Mesendoderm (in vitro differentiated cells): ENCODE measurements at regions not wholly inside any gene's neighbourhood (a gene's known extent, or its start where the extent isn't known, plus 50 kb on each side); places are given as distances from the start of the nearest gene placed in this dataset.

ENCODE experiments used
- DNase-seq: peaks from one replicate; pipeline ENCODE4 v3.0.0; 2013
- H2AK5ac ChIP-seq: 2 replicates; pipeline ENCODE4 v1.6.1; 2013; ENCODE audit warnings: low read length, inconsistent platforms
- H2BK120ac ChIP-seq: 2 replicates; pipeline ENCODE4 v1.6.1; 2013; ENCODE audit warnings: low read depth, mild to moderate bottlenecking, low read length, moderate library complexity, mixed read lengths
- H2BK15ac ChIP-seq: replicated peaks from 2 replicates; pipeline ENCODE4 v1.6.1; 2013; ENCODE audit warnings: low read depth, mild to moderate bottlenecking, moderate library complexity
- H2BK5ac ChIP-seq: 2 replicates; pipeline ENCODE4 v1.6.1; 2013; ENCODE audit warnings: low read length, inconsistent platforms
- H3K18ac ChIP-seq: 2 replicates; pipeline ENCODE4 v1.6.1; 2013; ENCODE audit warnings: mild to moderate bottlenecking, low read length, mixed read lengths
- H3K23ac ChIP-seq: one replicate; pipeline ENCODE4 v1.6.1; 2013; ENCODE audit warnings: low read length
- H3K27ac ChIP-seq: 2 replicates; pipeline ENCODE4 v1.5.1; 2013; ENCODE audit warnings: low read depth, mild to moderate bottlenecking, inconsistent platforms, low read length, moderate library complexity
- H3K27me3 ChIP-seq: 2 replicates; pipeline ENCODE4 v1.6.1; 2013; ENCODE audit warnings: low read length, control low read depth, mild to moderate bottlenecking, inconsistent platforms; ENCODE audit not compliant: insufficient read depth, poor library complexity
- H3K36me3 ChIP-seq: 2 replicates; pipeline ENCODE4 v1.6.1; 2013; ENCODE audit warnings: low read length, inconsistent platforms; ENCODE audit not compliant: control insufficient read depth, insufficient read depth
- H3K4ac ChIP-seq: one replicate; pipeline ENCODE4 v1.6.1; 2013; ENCODE audit warnings: low read depth, mild to moderate bottlenecking, low read length, moderate library complexity
- H3K4me1 ChIP-seq: 2 replicates; pipeline ENCODE4 v1.6.1; 2013; ENCODE audit warnings: low read depth, low read length, inconsistent platforms; ENCODE audit not compliant: control insufficient read depth
- H3K4me2 ChIP-seq: 2 replicates; pipeline ENCODE4 v1.6.1; 2013; ENCODE audit warnings: low read length
- H3K4me3 ChIP-seq: 2 replicates; pipeline ENCODE4 v1.5.1; 2013; ENCODE audit warnings: mild to moderate bottlenecking, low read length
- H3K56ac ChIP-seq: one replicate; pipeline ENCODE4 v1.6.1; 2013; ENCODE audit warnings: low read length
- H3K79me1 ChIP-seq: 2 replicates; pipeline ENCODE4 v1.6.1; 2013; ENCODE audit warnings: low read length, inconsistent platforms
- H3K79me2 ChIP-seq: 2 replicates; pipeline ENCODE4 v1.6.1; 2013; ENCODE audit warnings: mild to moderate bottlenecking, low read length; ENCODE audit not compliant: control insufficient read depth, insufficient read depth
- H3K9ac ChIP-seq: 2 replicates; pipeline ENCODE4 v1.6.1; 2013; ENCODE audit warnings: low read length, inconsistent platforms
- H4K5ac ChIP-seq: one replicate; pipeline ENCODE4 v1.6.1; 2013; ENCODE audit warnings: low read length
- H4K8ac ChIP-seq: one replicate; pipeline ENCODE4 v1.6.1; 2013; ENCODE audit warnings: low read depth, mild to moderate bottlenecking, control low read depth, low read length, moderate library complexity
- WGBS: extraction: QIAGEN DNeasy Blood & Tissue Kit; methylation state at CpG from one replicate; pipeline ENCODE4 v1.1.7; 2013; ENCODE audit warnings: low lambda C conversion rate, missing lambda C conversion rate; ENCODE audit not compliant: insufficient coverage; ENCODE audit errors: extremely low coverage; 5-methylcytosine and 5-hydroxymethylcytosine counted together

GRCh38 chr5:3347741-3348140 is 247.9 kb upstream of the IRX1 start:
- no peak overlapping the region for H4K5ac ChIP-seq
- H3K56ac ChIP-seq, result no peak overlapping the region
- no peak overlapping the region for H3K27ac ChIP-seq
- DNase-seq, result no peak
- no peak overlapping the region for H2BK120ac ChIP-seq
- no peaks in the 10 kb centered on the region for H3K27me3 ChIP-seq
- H2AK5ac ChIP-seq, result no peak overlapping the region
- H3K4me3 ChIP-seq, result no peak overlapping the region
- H3K79me2 ChIP-seq, result no peaks in the 10 kb centered on the region
- H3K79me1 ChIP-seq, result no peaks in the 10 kb centered on the region
- no peak overlapping the region for H2BK15ac ChIP-seq
- H3K4me2 ChIP-seq, result no peak overlapping the region
- no peak overlapping the region for H3K9ac ChIP-seq
- H2BK5ac ChIP-seq, result no peak overlapping the region
- no peaks in the 10 kb centered on the region for H3K36me3 ChIP-seq
- no peak overlapping the region for H4K8ac ChIP-seq
- H3K4ac ChIP-seq, result no peak overlapping the region
- no CpG with 5 or more reads among the region's 5 CpGs for WGBS
- no peak overlapping the region for H3K23ac ChIP-seq
- no peaks in the 10 kb centered on the region for H3K4me1 ChIP-seq
- H3K18ac ChIP-seq, result no peak overlapping the region

DNA sequence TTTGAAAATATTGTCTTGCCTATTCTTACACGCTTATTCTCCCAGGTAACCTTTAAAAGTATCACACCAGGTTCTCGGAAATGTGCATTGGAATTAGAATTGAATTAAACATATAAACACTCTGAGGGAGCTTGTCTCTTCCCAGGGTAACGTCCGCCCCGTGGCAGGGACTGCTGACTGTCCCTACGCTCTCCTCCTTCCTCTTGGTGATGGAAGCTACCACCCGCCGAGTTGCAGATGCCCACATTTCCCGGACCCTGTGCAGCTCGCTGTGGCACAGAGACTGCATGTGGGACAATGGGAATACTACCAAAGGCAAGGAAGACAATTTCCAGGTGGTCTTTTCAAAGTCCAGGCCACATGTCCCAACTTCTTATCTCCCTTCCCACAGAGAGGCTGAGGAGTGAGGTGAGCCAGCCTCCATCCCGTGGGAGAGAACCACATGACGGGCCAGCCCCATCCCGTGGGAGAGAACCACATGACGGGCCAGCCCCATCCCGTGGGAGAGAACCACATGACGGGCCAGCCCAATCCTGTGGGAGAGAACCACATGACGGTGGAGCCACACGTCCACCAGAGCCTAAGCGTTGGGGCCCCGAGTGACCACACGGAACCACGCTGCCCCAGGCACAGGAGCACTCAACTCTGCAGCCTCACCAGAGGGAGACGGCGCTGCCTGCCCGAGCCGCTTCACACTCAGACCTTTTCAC is 249.4 kb upstream of the IRX1 start:
- no peak overlapping the region for H3K4ac ChIP-seq
- no peak overlapping the region for H4K8ac ChIP-seq
- no peak overlapping the region for H3K27ac ChIP-seq
- no peak overlapping the region for H3K23ac ChIP-seq
- no peak overlapping the region for H2BK120ac ChIP-seq
- no peak overlapping the region for H2BK5ac ChIP-seq
- H3K4me1 ChIP-seq, result no peaks in the 10 kb centered on the region
- no peaks in the 10 kb centered on the region for H3K79me2 ChIP-seq
- no peak overlapping the region for H3K4me3 ChIP-seq
- no peak overlapping the region for H2AK5ac ChIP-seq
- no peak overlapping the region for H2BK15ac ChIP-seq
- H3K36me3 ChIP-seq, result no peaks in the 10 kb centered on the region
- no CpG with 5 or more reads among the region's 26 CpGs for WGBS
- H3K4me2 ChIP-seq, result no peak overlapping the region
- no peaks in the 10 kb centered on the region for H3K27me3 ChIP-seq
- no peak for DNase-seq
- H4K5ac ChIP-seq, result no peak overlapping the region
- H3K18ac ChIP-seq, result no peak overlapping the region
- no peak overlapping the region for H3K56ac ChIP-seq
- no peaks in the 10 kb centered on the region for H3K79me1 ChIP-seq
- H3K9ac ChIP-seq, result no peak overlapping the region

- Histone ChIP-seq H2BK15ac (no peak overlapping the region), H3K79me1 (no peaks in the 10 kb centered on the region), H4K8ac (no peak overlapping the region), H3K23ac (no peak overlapping the region), H3K27ac (no peak overlapping the region), H3K36me3 (no peaks in the 10 kb centered on the region), H3K4ac (no peak overlapping the region), H3K56ac (no peak overlapping the region), H3K4me1 (no peaks in the 10 kb centered on the region), H3K4me2 (no peak overlapping the region), H4K5ac (no peak overlapping the region), H3K27me3 (no peaks in the 10 kb centered on the region), H3K4me3 (no peak overlapping the region), H2BK5ac (no peak overlapping the region), H2BK120ac (no peak overlapping the region), H3K79me2 (no peaks in the 10 kb centered on the region), H3K9ac (no peak overlapping the region), H2AK5ac (no peak overlapping the region), H3K18ac (no peak overlapping the region)
- no peak for DNase-seq
- no CpG with 5 or more reads among the region's 8 CpGs for WGBS
Observed at GRCh38 chr5:3345195-3345594, 250.4 kb upstream of the IRX1 start.

- Histone ChIP-seq H3K36me3 (no peaks in the 10 kb centered on the region), H3K4me2 (no peak overlapping the region), H2BK120ac (no peak overlapping the region), H3K4me1 (no peaks in the 10 kb centered on the region), H3K23ac (no peak overlapping the region), H2AK5ac (no peak overlapping the region), H3K27ac (no peak overlapping the region), H3K56ac (no peak overlapping the region), H2BK15ac (no peak overlapping the region), H4K8ac (no peak overlapping the region), H3K27me3 (no peaks in the 10 kb centered on the region), H2BK5ac (no peak overlapping the region), H3K9ac (no peak overlapping the region), H3K18ac (no peak overlapping the region), H3K79me2 (no peaks in the 10 kb centered on the region), H3K4ac (no peak overlapping the region), H4K5ac (no peak overlapping the region), H3K79me1 (no peaks in the 10 kb centered on the region), H3K4me3 (no peak overlapping the region)
- WGBS, result no CpG with 5 or more reads among the region's 11 CpGs
- DNase-seq, result no peak
Observed at GRCh38 chr5:3344671-3345070, 251.0 kb upstream of the IRX1 start.

DNA sequence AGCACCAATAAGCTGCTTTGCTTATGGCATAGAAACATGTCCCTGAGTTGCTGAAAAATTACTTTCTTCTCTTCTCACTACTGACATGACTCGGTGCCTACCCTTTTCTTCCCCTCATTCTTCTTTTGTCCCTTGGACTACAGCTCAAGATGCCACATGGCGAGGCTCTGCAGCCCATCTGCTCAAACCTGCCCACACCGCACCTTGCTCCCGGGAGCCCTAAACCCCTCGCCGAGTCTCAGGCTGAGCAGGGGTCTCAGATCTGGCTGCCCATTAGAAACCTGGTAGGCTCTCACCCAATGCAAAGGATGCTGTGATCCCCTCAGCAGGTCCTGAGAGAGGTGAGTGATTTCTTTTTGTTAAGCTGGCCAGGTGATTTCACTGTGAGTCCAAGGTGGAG is 251.7 kb upstream of the IRX1 start:
- no peaks in the 10 kb centered on the region for H3K79me2 ChIP-seq
- H3K4me3 ChIP-seq, result no peak overlapping the region
- no peak overlapping the region for H3K23ac ChIP-seq
- H3K36me3 ChIP-seq, result no peaks in the 10 kb centered on the region
- H3K9ac ChIP-seq, result no peak overlapping the region
- H3K18ac ChIP-seq, result no peak overlapping the region
- no peak overlapping the region for H4K8ac ChIP-seq
- no peak overlapping the region for H2BK5ac ChIP-seq
- no peaks in the 10 kb centered on the region for H3K79me1 ChIP-seq
- H3K56ac ChIP-seq, result no peak overlapping the region
- DNase-seq, result no peak
- H3K4ac ChIP-seq, result no peak overlapping the region
- no peak overlapping the region for H3K4me2 ChIP-seq
- H3K27me3 ChIP-seq, result no peaks in the 10 kb centered on the region
- H2BK15ac ChIP-seq, result no peak overlapping the region
- H2AK5ac ChIP-seq, result no peak overlapping the region
- no peak overlapping the region for H2BK120ac ChIP-seq
- H4K5ac ChIP-seq, result no peak overlapping the region
- WGBS, result no CpG with 5 or more reads among the region's 6 CpGs
- no peak overlapping the region for H3K27ac ChIP-seq
- no peaks in the 10 kb centered on the region for H3K4me1 ChIP-seq

DNA sequence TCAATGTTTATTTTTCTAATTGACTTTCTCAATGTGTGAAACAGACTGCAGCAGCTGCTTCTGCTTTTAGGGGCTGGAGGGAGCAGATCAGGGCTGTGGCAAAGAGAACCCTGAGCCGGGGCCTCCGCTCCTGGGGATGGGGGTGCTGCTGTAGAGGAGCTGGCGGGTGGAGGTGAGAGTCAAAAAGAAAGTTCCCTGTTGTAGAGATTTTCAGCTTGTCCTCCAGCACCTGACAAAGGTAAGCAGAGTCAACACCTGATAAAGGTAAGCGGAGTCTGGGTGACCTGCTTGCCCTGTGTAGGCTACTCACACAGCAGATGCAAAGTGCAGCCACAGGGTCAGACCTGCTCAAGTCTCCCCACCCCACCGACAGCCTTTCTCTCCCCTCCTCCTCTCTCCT is 252.4 kb upstream of the IRX1 start:
- no peak overlapping the region for H3K9ac ChIP-seq
- no peaks in the 10 kb centered on the region for H3K36me3 ChIP-seq
- H3K79me2 ChIP-seq, result no peaks in the 10 kb centered on the region
- no peak overlapping the region for H2AK5ac ChIP-seq
- no peak overlapping the region for H3K56ac ChIP-seq
- no peak overlapping the region for H3K23ac ChIP-seq
- DNase-seq, result no peak
- no peak overlapping the region for H2BK120ac ChIP-seq
- no peaks in the 10 kb centered on the region for H3K79me1 ChIP-seq
- no peak overlapping the region for H4K8ac ChIP-seq
- H3K4me2 ChIP-seq, result no peak overlapping the region
- H3K4ac ChIP-seq, result no peak overlapping the region
- H3K4me1 ChIP-seq, result no peaks in the 10 kb centered on the region
- H3K4me3 ChIP-seq, result no peak overlapping the region
- no peak overlapping the region for H3K27ac ChIP-seq
- H3K18ac ChIP-seq, result no peak overlapping the region
- H3K27me3 ChIP-seq, result no peaks in the 10 kb centered on the region
- no peak overlapping the region for H2BK15ac ChIP-seq
- WGBS, result no CpG with 5 or more reads among the region's 5 CpGs
- H4K5ac ChIP-seq, result no peak overlapping the region
- H2BK5ac ChIP-seq, result no peak overlapping the region
